ENCODE measurements at regions not wholly inside any gene's neighbourhood (a gene's known extent, or its start where the extent isn't known, plus 50 kb on each side); places are given as distances from the start of the nearest gene placed in this dataset.

DNA sequence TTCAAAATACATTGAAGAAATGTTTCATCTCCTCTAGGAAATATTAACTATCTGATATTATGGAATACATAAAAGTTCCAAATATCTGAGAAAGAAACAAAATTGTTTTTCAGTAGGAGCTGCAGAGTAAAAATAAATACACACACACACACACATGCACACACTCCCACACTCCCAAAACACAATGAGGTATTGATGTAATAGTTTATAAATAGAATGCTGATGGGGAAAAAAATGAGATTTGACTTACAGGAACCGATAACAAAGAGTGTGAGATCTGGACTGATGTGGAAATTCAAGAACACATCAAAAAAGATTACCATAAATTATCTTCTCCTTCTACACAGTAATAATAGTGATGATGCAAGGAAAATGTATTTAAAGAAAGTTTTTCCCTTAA is 438.0 kb upstream of the CELF2 start:
- WGBS, 2 experiments (ENCODE audit: low coverage in 1 of 2, low lambda C conversion rate in 2 of 2, missing lambda C conversion rate in 2 of 2), result 69 to 80% methylated on average over 1 of the region's 1 CpG
- Histone ChIP-seq H3K4me2 (ENCODE audit: unreplicated experiment) (no peak overlapping the region), H3K9me3 (ENCODE audit: low read depth) (no peaks in the 10 kb centered on the region), H3F3A (ENCODE audit: insufficient read depth) (no peaks in the 10 kb centered on the region), H4K20me1 (ENCODE audit: insufficient read depth) (no peaks in the 10 kb centered on the region), H3K27ac (no peak overlapping the region), H2AFZ (no peak overlapping the region), H3K9me2 (ENCODE audit: insufficient read depth) (no peaks in the 10 kb centered on the region), H3K79me2 (ENCODE audit: insufficient read depth) (no peaks in the 10 kb centered on the region), H3K4me3 (no peak overlapping the region), H3K4me1 (ENCODE audit: insufficient read depth) (no peaks in the 10 kb centered on the region), H3K27me3 (replicated peaks; ENCODE audit: insufficient read depth) (peaks cover 4% of the 10 kb centered on the region; the same call in 1 of the 2 replicates), H3K36me3 (ENCODE audit: low read depth) (no peaks in the 10 kb centered on the region), H3K9ac (no peak overlapping the region)
- DNase-seq, result no peak
- TF ChIP-seq EZH2phosphoT487 (IDR thresholded peaks at IDR 0.05; ENCODE audit: insufficient read depth, low read depth) (no peak), EZH2 (IDR thresholded peaks at IDR 0.05; ENCODE audit: insufficient read depth, poor library complexity, severe bottlenecking) (no peak)
- in situ Hi-C loops (cut with MboI), result no loop called here

DNA sequence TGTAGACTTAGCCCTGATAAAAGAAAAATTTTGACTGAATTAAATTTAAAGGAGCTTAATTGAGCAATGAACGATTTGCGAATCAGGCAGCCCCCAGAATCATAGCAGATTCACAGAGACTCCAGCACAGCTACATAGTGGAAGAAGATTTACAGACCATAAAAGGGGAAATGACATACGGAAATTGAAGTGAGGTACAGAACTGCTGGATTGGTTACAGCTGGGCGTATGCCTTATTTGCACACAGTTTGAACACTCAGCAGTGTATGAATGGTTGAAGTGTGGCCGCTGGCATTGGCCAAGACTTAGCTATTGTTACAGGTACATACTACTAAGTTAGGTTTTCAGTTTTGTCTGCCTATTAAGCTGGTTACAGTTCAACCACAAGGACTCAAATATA is 433.5 kb upstream of the CELF2 start:
- no peak for TF ChIP-seq EZH2phosphoT487 (IDR thresholded peaks at IDR 0.05; ENCODE audit: insufficient read depth, low read depth)
- no peak for TF ChIP-seq EZH2 (IDR thresholded peaks at IDR 0.05; ENCODE audit: insufficient read depth, poor library complexity, severe bottlenecking)
- no peak overlapping the region for H3K27ac ChIP-seq
- no peaks in the 10 kb centered on the region for H4K20me1 ChIP-seq (ENCODE audit: insufficient read depth)
- WGBS, 2 experiments (ENCODE audit: low coverage in 1 of 2, low lambda C conversion rate in 2 of 2, missing lambda C conversion rate in 2 of 2), result 57 to 69% methylated on average over 5 of the region's 5 CpGs
- no peaks in the 10 kb centered on the region for H3F3A ChIP-seq (ENCODE audit: insufficient read depth)
- no peak overlapping the region for H3K4me3 ChIP-seq
- no peak for DNase-seq
- H3K9me2 ChIP-seq (ENCODE audit: insufficient read depth), result no peaks in the 10 kb centered on the region
- H3K79me2 ChIP-seq (ENCODE audit: insufficient read depth), result no peaks in the 10 kb centered on the region
- no peak overlapping the region for H3K9ac ChIP-seq
- H3K36me3 ChIP-seq (ENCODE audit: low read depth), result no peaks in the 10 kb centered on the region
- in situ Hi-C loops (cut with MboI), result no loop called here
- no peaks in the 10 kb centered on the region for H3K9me3 ChIP-seq (ENCODE audit: low read depth)
- peaks cover 4% of the 10 kb centered on the region; the same call in 1 of the 2 replicates for H3K27me3 ChIP-seq (replicated peaks; ENCODE audit: insufficient read depth)
- no peak overlapping the region for H3K4me2 ChIP-seq (ENCODE audit: unreplicated experiment)
- H2AFZ ChIP-seq, result no peak overlapping the region
- H3K4me1 ChIP-seq (ENCODE audit: insufficient read depth), result no peaks in the 10 kb centered on the region

DNA sequence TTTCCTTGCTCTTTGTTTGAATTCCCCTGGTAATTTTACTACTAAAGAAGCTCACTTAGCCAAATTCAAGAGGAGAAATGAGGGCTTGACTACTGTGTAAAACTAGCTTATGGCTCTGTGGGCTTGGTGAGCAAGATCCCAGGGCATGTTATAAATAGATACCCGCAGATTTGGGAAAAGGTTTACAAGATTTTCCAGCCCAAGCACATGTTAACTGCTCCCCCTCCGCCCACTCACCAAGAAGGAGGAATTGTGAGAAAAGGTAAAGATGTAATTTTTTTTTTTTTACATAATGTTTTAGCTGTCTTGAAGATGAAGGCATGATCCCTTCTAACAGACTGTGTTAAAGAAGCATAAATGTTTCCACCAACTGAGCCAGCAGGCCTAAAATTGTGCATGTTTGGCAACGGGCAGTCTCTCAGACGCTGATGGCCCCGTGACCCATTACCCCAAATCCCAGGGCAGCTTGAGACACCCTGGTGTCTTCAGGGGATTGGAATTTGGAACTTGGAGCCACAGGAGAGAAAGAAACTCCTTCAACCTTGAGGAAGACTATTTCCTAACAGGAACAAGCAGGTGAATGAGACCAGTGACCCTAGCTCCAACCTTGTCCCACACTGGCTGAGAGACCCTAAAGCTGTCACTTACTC is 429.8 kb upstream of the CELF2 start:
- 88 to 91% methylated on average over 5 of the region's 5 CpGs for WGBS, 2 experiments (ENCODE audit: low coverage in 1 of 2, low lambda C conversion rate in 2 of 2, missing lambda C conversion rate in 2 of 2)
- Histone ChIP-seq H3K4me3 (no peak overlapping the region), H3K9ac (no peak overlapping the region), H3K27ac (no peak overlapping the region), H3K4me1 (ENCODE audit: insufficient read depth) (peaks cover 6% of the 10 kb centered on the region), H2AFZ (no peak overlapping the region), H3K9me3 (ENCODE audit: low read depth) (no peaks in the 10 kb centered on the region), H3K9me2 (ENCODE audit: insufficient read depth) (no peaks in the 10 kb centered on the region), H4K20me1 (ENCODE audit: insufficient read depth) (no peaks in the 10 kb centered on the region), H3K27me3 (replicated peaks; ENCODE audit: insufficient read depth) (peaks cover 2% of the 10 kb centered on the region; the same call in 1 of the 2 replicates), H3K36me3 (ENCODE audit: low read depth) (no peaks in the 10 kb centered on the region), H3F3A (ENCODE audit: insufficient read depth) (no peaks in the 10 kb centered on the region), H3K79me2 (ENCODE audit: insufficient read depth) (no peaks in the 10 kb centered on the region), H3K4me2 (ENCODE audit: unreplicated experiment) (no peak overlapping the region)
- TF ChIP-seq EZH2 (IDR thresholded peaks at IDR 0.05; ENCODE audit: insufficient read depth, poor library complexity, severe bottlenecking) (no peak), EZH2phosphoT487 (IDR thresholded peaks at IDR 0.05; ENCODE audit: insufficient read depth, low read depth) (no peak)
- no peak for DNase-seq
- in situ Hi-C loops (cut with MboI), result no loop called here

DNA sequence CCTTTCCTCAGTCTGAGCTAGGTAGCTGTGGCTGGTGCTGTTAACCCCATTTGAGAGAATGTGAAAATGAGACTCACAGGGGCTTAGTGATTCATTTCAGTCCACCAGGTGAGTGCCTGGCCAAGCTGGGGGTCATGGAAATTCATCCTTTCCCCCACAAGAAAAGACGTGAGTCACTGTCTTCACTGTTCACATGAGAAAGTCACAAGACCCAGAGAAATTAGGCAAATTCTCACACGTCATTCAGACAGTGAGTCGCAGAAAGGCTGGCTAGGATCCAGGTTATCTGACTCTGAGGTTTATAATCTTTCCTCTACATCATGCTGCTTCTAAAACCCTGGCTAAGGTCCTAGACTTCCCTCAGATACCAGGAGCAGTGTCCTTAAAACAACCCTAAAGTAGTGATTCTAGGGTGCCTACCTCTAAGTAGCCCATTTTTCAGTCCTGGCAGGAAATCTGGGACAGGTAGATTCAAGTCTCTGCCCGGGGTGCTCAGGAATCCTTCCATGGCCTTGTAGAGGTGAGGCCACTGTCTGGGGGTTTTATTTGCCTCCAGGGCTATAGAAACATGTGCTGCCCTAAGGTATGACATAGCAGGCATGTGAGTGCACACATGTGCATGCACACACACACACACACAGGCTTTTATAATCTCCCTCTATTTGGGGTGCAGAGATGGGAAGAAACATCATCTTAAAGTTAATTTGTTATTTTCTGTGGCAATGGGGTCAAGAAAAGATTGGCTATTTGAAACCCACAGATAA is 427.9 kb upstream of the CELF2 start:
- Histone ChIP-seq H3F3A (ENCODE audit: insufficient read depth) (no peaks in the 10 kb centered on the region), H3K9ac (no peak overlapping the region), H3K4me1 (ENCODE audit: insufficient read depth) (peaks cover 6% of the 10 kb centered on the region), H3K27ac (no peak overlapping the region), H4K20me1 (ENCODE audit: insufficient read depth) (no peaks in the 10 kb centered on the region), H3K36me3 (ENCODE audit: low read depth) (no peaks in the 10 kb centered on the region), H3K27me3 (replicated peaks; ENCODE audit: insufficient read depth) (no peaks in the 10 kb centered on the region), H3K4me3 (no peak overlapping the region), H2AFZ (no peak overlapping the region), H3K79me2 (ENCODE audit: insufficient read depth) (no peaks in the 10 kb centered on the region), H3K9me3 (ENCODE audit: low read depth) (no peaks in the 10 kb centered on the region), H3K4me2 (ENCODE audit: unreplicated experiment) (peak overlapping the region; percentile 30), H3K9me2 (ENCODE audit: insufficient read depth) (no peaks in the 10 kb centered on the region)
- DNase-seq, result peak; percentile 95
- TF ChIP-seq EZH2 (IDR thresholded peaks at IDR 0.05; ENCODE audit: insufficient read depth, poor library complexity, severe bottlenecking) (no peak), EZH2phosphoT487 (IDR thresholded peaks at IDR 0.05; ENCODE audit: insufficient read depth, low read depth) (no peak)
- WGBS, 2 experiments (ENCODE audit: low coverage in 1 of 2, low lambda C conversion rate in 2 of 2, missing lambda C conversion rate in 2 of 2), result 12 to 16% methylated on average over 4 of the region's 4 CpGs
- in situ Hi-C loops (cut with MboI), result no loop called here
